ENCODE measurements at regions not wholly inside any gene's neighbourhood (a gene's known extent, or its start where the extent isn't known, plus 50 kb on each side); places are given as distances from the start of the nearest gene placed in this dataset.
"Not testable (repeated sequence)": the region's sequence is repeated elsewhere in the genome, so short reads cannot be mapped to it uniquely, and the experiment has no call there.

DNA sequence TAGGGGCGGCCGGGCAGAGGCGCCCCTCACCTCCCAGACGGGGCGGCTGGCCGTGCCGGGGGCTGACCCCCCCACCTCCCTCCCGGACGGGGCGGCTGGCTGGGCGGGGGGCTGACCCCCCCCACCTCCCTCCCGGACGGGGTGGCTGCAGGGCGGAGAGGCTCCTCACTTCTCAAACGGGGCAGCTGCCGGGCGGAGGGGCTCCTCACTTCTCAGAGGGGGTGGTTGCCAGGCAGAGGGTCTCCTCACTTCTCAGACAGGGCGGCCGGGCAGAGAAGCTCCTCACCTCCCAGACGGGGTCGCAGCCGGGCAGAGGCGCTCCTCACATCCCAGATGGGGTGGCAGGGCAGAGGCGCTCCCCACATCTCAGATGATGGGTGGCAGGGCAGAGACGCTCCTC is 836.8 kb downstream of the RAPGEF2 start:
- TF ChIP-seq, protein P1, sequence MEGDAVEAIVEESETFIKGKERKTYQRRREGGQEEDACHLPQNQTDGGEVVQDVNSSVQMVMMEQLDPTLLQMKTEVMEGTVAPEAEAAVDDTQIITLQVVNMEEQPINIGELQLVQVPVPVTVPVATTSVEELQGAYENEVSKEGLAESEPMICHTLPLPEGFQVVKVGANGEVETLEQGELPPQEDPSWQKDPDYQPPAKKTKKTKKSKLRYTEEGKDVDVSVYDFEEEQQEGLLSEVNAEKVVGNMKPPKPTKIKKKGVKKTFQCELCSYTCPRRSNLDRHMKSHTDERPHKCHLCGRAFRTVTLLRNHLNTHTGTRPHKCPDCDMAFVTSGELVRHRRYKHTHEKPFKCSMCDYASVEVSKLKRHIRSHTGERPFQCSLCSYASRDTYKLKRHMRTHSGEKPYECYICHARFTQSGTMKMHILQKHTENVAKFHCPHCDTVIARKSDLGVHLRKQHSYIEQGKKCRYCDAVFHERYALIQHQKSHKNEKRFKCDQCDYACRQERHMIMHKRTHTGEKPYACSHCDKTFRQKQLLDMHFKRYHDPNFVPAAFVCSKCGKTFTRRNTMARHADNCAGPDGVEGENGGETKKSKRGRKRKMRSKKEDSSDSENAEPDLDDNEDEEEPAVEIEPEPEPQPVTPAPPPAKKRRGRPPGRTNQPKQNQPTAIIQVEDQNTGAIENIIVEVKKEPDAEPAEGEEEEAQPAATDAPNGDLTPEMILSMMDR (IDR thresholded peaks at IDR 0.05): not testable (repeated sequence)
- not testable (repeated sequence) for TF ChIP-seq ZFX (IDR thresholded peaks at IDR 0.05; ENCODE audit: borderline replicate concordance)

All from 22Rv1 (cell line).